HEK293 (cell line): ENCODE measurements at regions not wholly inside any gene's neighbourhood (a gene's known extent, or its start where the extent isn't known, plus 50 kb on each side); places are given as distances from the start of the nearest gene placed in this dataset.

Experiments used
- CTCF ChIA-PET: fragments of 350-600 bp; formaldehyde crosslinking; extraction: SDS; loops from one replicate; lab custom pipeline; 2021; ENCODE audit warnings: antibody characterized with exemption; lab: Yijun Ruan, JAX
- POLR2A ChIA-PET: fragments of 300-600 bp; formaldehyde crosslinking; extraction: SDS; loops from one replicate; lab custom pipeline; 2020; ENCODE audit warnings: antibody characterized with exemption, inconsistent platforms; lab: Yijun Ruan, JAX
- H3K27ac ChIP-seq: fragments of 200-500 bp; sonication (Bioruptor generic); 2 replicates; pipeline ENCODE4 v1.5.1; 2014; ENCODE audit warnings: low read depth, low read length, control low read depth, inconsistent platforms; ENCODE audit errors: extremely low read depth
- H3K36me3 ChIP-seq, 2 experiments: fragments of 200-500 bp in 1 of 2; sonication (Bioruptor generic) in 1 of 2; 1 replicate in 1 of 2; 2 replicates in 1 of 2; pipeline ENCODE4 v1.5.1; 2014 to 2017; ENCODE audit warnings: inconsistent platforms in 2 of 2, low read length in 2 of 2; ENCODE audit not compliant: control insufficient read depth in 2 of 2, insufficient read depth in 1 of 2
- H3K4me1 ChIP-seq: fragments of 200-500 bp; sonication (Bioruptor generic); 2 replicates; pipeline ENCODE4 v1.5.1; 2014; ENCODE audit warnings: mild to moderate bottlenecking, low read length, inconsistent platforms; ENCODE audit not compliant: control insufficient read depth, insufficient read depth
- H3K4me3 ChIP-seq: 2 replicates; pipeline ENCODE4 v1.5.1; 2011; ENCODE audit warnings: low read depth, mild to moderate bottlenecking, control low read depth, low read length, moderate library complexity
- H3K9me3 ChIP-seq: fragments of 200-500 bp; sonication (Bioruptor generic); 2 replicates; pipeline ENCODE4 v1.5.1; 2014; ENCODE audit warnings: low read depth, low read length, inconsistent platforms; ENCODE audit not compliant: control insufficient read depth, insufficient read depth
- GFI1B ChIP-seq: fragments of 450-650 bp; formaldehyde crosslinking; IDR thresholded peaks from 2 replicates; pipeline ENCODE4 v1.5.1; 2016; ENCODE audit warnings: missing biosample characterization, missing genetic modification characterization
- HOXA7 ChIP-seq: sonication (generic); formaldehyde crosslinking; IDR thresholded peaks from 2 replicates; pipeline ENCODE4 v1.8.1; 2022; ENCODE audit warnings: missing genetic modification reagents, borderline replicate concordance
- KLF10 ChIP-seq: fragments of 450-650 bp; IDR thresholded peaks from 2 replicates; pipeline ENCODE4 v1.5.1; 2018; ENCODE audit warnings: missing biosample characterization, mild to moderate bottlenecking, missing genetic modification characterization
- MYNN ChIP-seq: fragments of 450-650 bp; formaldehyde crosslinking; IDR thresholded peaks from 2 replicates; pipeline ENCODE4 v1.5.1; 2016; ENCODE audit warnings: missing biosample characterization, missing genetic modification characterization, borderline replicate concordance
- ZBTB26 ChIP-seq: fragments of 450-650 bp; formaldehyde crosslinking; optimal IDR thresholded peaks from 2 replicates; pipeline ENCODE3; 2016; ENCODE audit warnings: missing biosample characterization, mild to moderate bottlenecking, missing genetic modification characterization
- ZBTB48 ChIP-seq: fragments of 450-650 bp; formaldehyde crosslinking; IDR thresholded peaks from 2 replicates; pipeline ENCODE4 v1.5.1; 2016; ENCODE audit warnings: missing biosample characterization, missing genetic modification characterization
- ZFP69B ChIP-seq: fragments of 450-650 bp; formaldehyde crosslinking; IDR thresholded peaks from 2 replicates; pipeline ENCODE4 v1.5.1; 2016; ENCODE audit warnings: missing biosample characterization, missing genetic modification characterization
- ZIC2 ChIP-seq: fragments of 450-650 bp; formaldehyde crosslinking; IDR thresholded peaks from 2 replicates; pipeline ENCODE4 v1.5.1; 2016; ENCODE audit warnings: missing biosample characterization, missing genetic modification characterization
- ZNF10 ChIP-seq: fragments of 450-650 bp; formaldehyde crosslinking; IDR thresholded peaks from 2 replicates; pipeline ENCODE4 v1.5.1; 2017; ENCODE audit warnings: missing biosample characterization, missing genetic modification characterization
- ZNF133 ChIP-seq: fragments of 450-650 bp; formaldehyde crosslinking; IDR thresholded peaks from 2 replicates; pipeline ENCODE4 v1.5.1; 2016; ENCODE audit warnings: missing biosample characterization, missing genetic modification characterization
- ZNF140 ChIP-seq: fragments of 450-650 bp; formaldehyde crosslinking; IDR thresholded peaks from 2 replicates; pipeline ENCODE4 v1.5.1; 2016; ENCODE audit warnings: missing biosample characterization, missing genetic modification characterization
- ZNF184 ChIP-seq: fragments of 450-650 bp; IDR thresholded peaks from 2 replicates; pipeline ENCODE4 v1.5.1; 2018; ENCODE audit warnings: missing biosample characterization, mild to moderate bottlenecking, missing genetic modification characterization
- ZNF223 ChIP-seq: fragments of 450-650 bp; formaldehyde crosslinking; IDR thresholded peaks from 2 replicates; pipeline ENCODE4 v1.5.1; 2016; ENCODE audit warnings: missing biosample characterization, missing genetic modification characterization
- ZNF350 ChIP-seq: fragments of 450-650 bp; formaldehyde crosslinking; IDR thresholded peaks from 2 replicates; pipeline ENCODE4 v1.5.0; 2017; ENCODE audit warnings: missing biosample characterization, mild to moderate bottlenecking, missing genetic modification characterization
- ZNF530 ChIP-seq: fragments of 450-650 bp; formaldehyde crosslinking; IDR thresholded peaks from 2 replicates; pipeline ENCODE4 v1.5.1; 2016; ENCODE audit warnings: low read depth, missing biosample characterization, missing genetic modification characterization
- ZNF621 ChIP-seq: fragments of 450-650 bp; formaldehyde crosslinking; IDR thresholded peaks from 2 replicates; pipeline ENCODE4 v1.5.1; 2017; ENCODE audit warnings: missing biosample characterization, missing genetic modification characterization
- ZNF623 ChIP-seq: fragments of 450-650 bp; formaldehyde crosslinking; IDR thresholded peaks from 2 replicates; pipeline ENCODE4 v1.5.1; 2016; ENCODE audit warnings: missing biosample characterization, missing genetic modification characterization
- ZSCAN30 ChIP-seq: fragments of 450-650 bp; IDR thresholded peaks from 2 replicates; pipeline ENCODE4 v1.5.1; 2018; ENCODE audit warnings: missing biosample characterization, mild to moderate bottlenecking, missing genetic modification characterization, moderate library complexity
- TF ChIP-seq, protein P1 (sequence below): fragments of 450-650 bp; formaldehyde crosslinking; IDR thresholded peaks from 2 replicates; pipeline ENCODE4 v1.5.1; 2016; ENCODE audit warnings: missing biosample characterization, missing genetic modification characterization
- TF ChIP-seq, protein P2 (sequence below): fragments of 450-650 bp; formaldehyde crosslinking; IDR thresholded peaks from 2 replicates; pipeline ENCODE4 v1.5.1; 2016; ENCODE audit warnings: missing biosample characterization, missing genetic modification characterization

- TF ChIP-seq ZNF140 (no peak), ZBTB48 (no peak), ZNF623 (tag by site-specific recombination) (no peak)
- H3K36me3 ChIP-seq = no peaks in the 10 kb centered on the region
- no peak overlapping the region for H3K4me3 ChIP-seq
- H3K27ac ChIP-seq = no peak overlapping the region
- ChIA-PET CTCF (no interaction called here), POLR2A (no interaction called here)
- no peaks in the 10 kb centered on the region for H3K4me1 ChIP-seq
- H3K9me3 ChIP-seq = no peaks in the 10 kb centered on the region
Measured at GRCh38 chr6:4587171-4587570, 189.0 kb upstream of the CDYL start.

DNA sequence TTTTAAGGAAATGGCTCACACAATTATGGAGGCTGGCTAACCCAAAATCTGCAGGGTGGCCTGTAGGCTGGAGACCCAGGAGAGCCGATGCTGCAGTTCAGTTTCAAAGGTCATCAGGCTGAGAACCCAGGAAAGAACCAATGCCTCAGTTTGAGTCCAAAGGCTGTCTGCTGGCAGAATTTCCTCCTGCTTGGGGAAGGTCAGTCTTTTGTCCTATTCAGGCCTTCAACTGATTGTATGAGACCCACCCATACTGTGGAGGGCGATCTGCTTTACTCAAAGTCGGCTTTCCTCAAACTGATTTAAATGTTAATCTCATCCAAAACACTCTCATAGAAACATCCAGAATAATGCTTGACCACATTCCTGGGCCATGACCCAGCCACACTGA, 189.7 kb upstream of the CDYL start:
- ChIA-PET CTCF (no interaction called here), POLR2A (no interaction called here)
- no peaks in the 10 kb centered on the region for H3K9me3 ChIP-seq
- TF ChIP-seq ZNF621 (no peak), ZNF10 (tag by site-specific recombination) (peak; percentile 75)
- no peak overlapping the region for H3K27ac ChIP-seq
- no peaks in the 10 kb centered on the region for H3K36me3 ChIP-seq
- no peaks in the 10 kb centered on the region for H3K4me1 ChIP-seq
- H3K4me3 ChIP-seq = no peak overlapping the region

- no peak for TF ChIP-seq ZFP69B
- TF ChIP-seq ZNF223 = no peak
- no peak for TF ChIP-seq ZIC2 (tag by site-specific recombination)
- TF ChIP-seq KLF10 (tag by site-specific recombination) = no peak
- no peak for TF ChIP-seq ZSCAN30
- no peak for TF ChIP-seq ZNF184 (tag by site-specific recombination)
- no peak for TF ChIP-seq ZBTB26 (tag by site-specific recombination)
- TF ChIP-seq ZNF350 = no peak
- no peak for TF ChIP-seq ZNF530 (tag by site-specific recombination)
- TF ChIP-seq, protein P1, sequence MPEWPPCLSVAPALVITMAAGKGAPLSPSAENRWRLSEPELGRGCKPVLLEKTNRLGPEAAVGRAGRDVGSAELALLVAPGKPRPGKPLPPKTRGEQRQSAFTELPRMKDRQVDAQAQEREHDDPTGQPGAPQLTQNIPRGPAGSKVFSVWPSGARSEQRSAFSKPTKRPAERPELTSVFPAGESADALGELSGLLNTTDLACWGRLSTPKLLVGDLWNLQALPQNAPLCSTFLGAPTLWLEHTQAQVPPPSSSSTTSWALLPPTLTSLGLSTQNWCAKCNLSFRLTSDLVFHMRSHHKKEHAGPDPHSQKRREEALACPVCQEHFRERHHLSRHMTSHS (tag by site-specific recombination) = no peak
- no peak for TF ChIP-seq GFI1B (tag by site-specific recombination)
- no peak for TF ChIP-seq ZNF140
- TF ChIP-seq ZNF133 = no peak
- TF ChIP-seq, protein P2, sequence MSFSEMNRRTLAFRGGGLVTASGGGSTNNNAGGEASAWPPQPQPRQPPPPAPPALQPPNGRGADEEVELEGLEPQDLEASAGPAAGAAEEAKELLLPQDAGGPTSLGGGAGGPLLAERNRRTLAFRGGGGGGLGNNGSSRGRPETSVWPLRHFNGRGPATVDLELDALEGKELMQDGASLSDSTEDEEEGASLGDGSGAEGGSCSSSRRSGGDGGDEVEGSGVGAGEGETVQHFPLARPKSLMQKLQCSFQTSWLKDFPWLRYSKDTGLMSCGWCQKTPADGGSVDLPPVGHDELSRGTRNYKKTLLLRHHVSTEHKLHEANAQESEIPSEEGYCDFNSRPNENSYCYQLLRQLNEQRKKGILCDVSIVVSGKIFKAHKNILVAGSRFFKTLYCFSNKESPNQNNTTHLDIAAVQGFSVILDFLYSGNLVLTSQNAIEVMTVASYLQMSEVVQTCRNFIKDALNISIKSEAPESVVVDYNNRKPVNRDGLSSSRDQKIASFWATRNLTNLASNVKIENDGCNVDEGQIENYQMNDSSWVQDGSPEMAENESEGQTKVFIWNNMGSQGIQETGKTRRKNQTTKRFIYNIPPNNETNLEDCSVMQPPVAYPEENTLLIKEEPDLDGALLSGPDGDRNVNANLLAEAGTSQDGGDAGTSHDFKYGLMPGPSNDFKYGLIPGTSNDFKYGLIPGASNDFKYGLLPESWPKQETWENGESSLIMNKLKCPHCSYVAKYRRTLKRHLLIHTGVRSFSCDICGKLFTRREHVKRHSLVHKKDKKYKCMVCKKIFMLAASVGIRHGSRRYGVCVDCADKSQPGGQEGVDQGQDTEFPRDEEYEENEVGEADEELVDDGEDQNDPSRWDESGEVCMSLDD (tag by site-specific recombination) = no peak
- no peak for TF ChIP-seq MYNN
- no peak for TF ChIP-seq HOXA7 (CRISPR knock-in tag)
- Histone ChIP-seq H3K9me3 (no peaks in the 10 kb centered on the region), H3K27ac (no peak overlapping the region), H3K4me3 (no peak overlapping the region), H3K36me3 (no peaks in the 10 kb centered on the region), H3K4me1 (no peaks in the 10 kb centered on the region)
- CTCF ChIA-PET = interaction anchor here (0.7 kb wide), 1 partner anchor 1809 kb away, joined by 3 read pairs; no protein-coding TSS in a partner anchor
- POLR2A ChIA-PET = no interaction called here
Measured at GRCh38 chr6:4585682-4586468, 190.3 kb upstream of the CDYL start.
